A549 (cell line): ENCODE measurements at regions not wholly inside any gene's neighbourhood (a gene's known extent, or its start where the extent isn't known, plus 50 kb on each side); places are given as distances from the start of the nearest gene placed in this dataset.

ENCODE experiments used
- BHLHE40 ChIP-seq: IDR thresholded peaks from 2 replicates; pipeline ENCODE4 v1.6.1; 2012; ENCODE audit warnings: low read depth, low read length, inconsistent platforms
- CTCF ChIP-seq: fragments of >200 bp; sonication (Bioruptor Twin); formaldehyde crosslinking; IDR thresholded peaks from 3 replicates; pipeline ENCODE4 v1.5.1; 2016
- HOXA7 ChIP-seq: fragments of 250-450 bp; sonication (Bioruptor Pico); IDR thresholded peaks from 2 replicates; pipeline ENCODE4 v1.5.0; 2020; ENCODE audit warnings: mild to moderate bottlenecking, moderate library complexity
- MAZ ChIP-seq: fragments of 150-350 bp; IDR thresholded peaks from 2 replicates; pipeline ENCODE4 v1.6.1; 2014; ENCODE audit warnings: antibody characterized with exemption, low read depth, low read length, borderline replicate concordance
- MYC ChIP-seq: IDR thresholded peaks from 2 replicates; pipeline ENCODE4 v1.6.1; 2012; ENCODE audit warnings: mild to moderate bottlenecking, inconsistent platforms, low read length, improper control_type of control experiment, borderline replicate concordance
- NR3C1 ChIP-seq: fragments of >200 bp; sonication (Bioruptor Twin); formaldehyde crosslinking; IDR thresholded peaks from 3 replicates; pipeline ENCODE4 v1.6.1; 2017
- REST ChIP-seq: fragments of 200-600 bp; sonication (generic); IDR thresholded peaks from 2 replicates; pipeline ENCODE4 v1.6.1; 2016; ENCODE audit warnings: antibody characterized with exemption, mild to moderate bottlenecking, moderate library complexity
- TP53 ChIP-seq: fragments of 250-450 bp; sonication (Bioruptor Pico); IDR thresholded peaks from 2 replicates; pipeline ENCODE4 v1.5.0; 2021; ENCODE audit warnings: mild to moderate bottlenecking, moderate library complexity

GRCh38 chr3:168885028-168885427 lies 778.5 kb downstream of the MECOM start:
- no peak for TF ChIP-seq HOXA7
- TF ChIP-seq CTCF, result no peak
- no peak for TF ChIP-seq TP53 (CRISPR knock-in tag)
- no peak for TF ChIP-seq MYC
- TF ChIP-seq REST, result no peak
- TF ChIP-seq BHLHE40, result no peak
- TF ChIP-seq MAZ, result no peak
- TF ChIP-seq NR3C1, result no peak
